ENCODE measurements at regions not wholly inside any gene's neighbourhood (a gene's known extent, or its start where the extent isn't known, plus 50 kb on each side); places are given as distances from the start of the nearest gene placed in this dataset.
A peak's percentile ranks its signal among the peaks of the same experiment; 100 is the strongest.

DNA sequence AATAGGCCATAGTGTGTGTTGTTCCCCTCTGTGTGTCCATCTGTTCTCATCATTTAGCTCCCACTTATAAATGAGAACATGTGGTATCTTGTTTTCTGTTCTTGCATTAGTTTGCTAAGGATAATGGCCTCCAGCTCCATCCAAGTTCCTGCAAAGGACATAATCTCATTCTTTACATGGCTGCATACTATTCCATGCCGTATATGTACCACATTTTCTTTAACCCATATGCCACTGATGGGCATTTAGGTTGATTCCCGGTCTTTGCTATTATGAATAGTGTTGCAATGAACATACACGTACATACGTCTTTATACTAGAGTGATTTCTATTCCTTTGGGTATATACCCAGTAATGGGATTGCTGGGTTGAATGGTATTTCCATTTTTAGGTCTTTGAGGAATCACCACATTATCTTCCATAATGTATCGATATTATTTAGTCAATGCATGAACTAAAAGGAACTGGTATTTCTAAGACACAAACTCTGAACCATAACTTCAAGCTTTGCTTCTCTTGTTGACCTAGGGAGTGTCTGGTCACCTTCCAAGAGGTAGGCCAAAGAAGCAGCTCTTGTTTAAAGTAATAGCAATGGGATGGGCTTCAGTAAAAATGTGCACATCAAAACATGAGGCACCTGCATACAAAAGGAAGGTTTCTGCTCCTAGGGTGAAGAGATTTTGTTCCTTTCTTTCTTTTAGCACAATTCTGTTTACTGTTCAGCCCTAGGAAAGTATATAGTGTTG, 343.0 kb upstream of the ARID1B start:
- Histone ChIP-seq H3K27me3 (ENCODE audit: insufficient read depth, poor library complexity, severe bottlenecking) (no peaks in the 10 kb centered on the region), H3K4me1 (ENCODE audit: insufficient read depth, poor library complexity, severe bottlenecking) (no peaks in the 10 kb centered on the region), H3K9me3 (ENCODE audit: severe bottlenecking) (no peaks in the 10 kb centered on the region), H3K36me3 (ENCODE audit: low read depth) (no peaks in the 10 kb centered on the region), H3K4me3 (ENCODE audit: severe bottlenecking) (no peak overlapping the region), H3K27ac (ENCODE audit: poor library complexity, severe bottlenecking) (no peak overlapping the region)
- ATAC-seq (ENCODE audit: low read depth): no peak
- no peak for DNase-seq (ENCODE audit: low spot score)
- TF ChIP-seq, protein P1, sequence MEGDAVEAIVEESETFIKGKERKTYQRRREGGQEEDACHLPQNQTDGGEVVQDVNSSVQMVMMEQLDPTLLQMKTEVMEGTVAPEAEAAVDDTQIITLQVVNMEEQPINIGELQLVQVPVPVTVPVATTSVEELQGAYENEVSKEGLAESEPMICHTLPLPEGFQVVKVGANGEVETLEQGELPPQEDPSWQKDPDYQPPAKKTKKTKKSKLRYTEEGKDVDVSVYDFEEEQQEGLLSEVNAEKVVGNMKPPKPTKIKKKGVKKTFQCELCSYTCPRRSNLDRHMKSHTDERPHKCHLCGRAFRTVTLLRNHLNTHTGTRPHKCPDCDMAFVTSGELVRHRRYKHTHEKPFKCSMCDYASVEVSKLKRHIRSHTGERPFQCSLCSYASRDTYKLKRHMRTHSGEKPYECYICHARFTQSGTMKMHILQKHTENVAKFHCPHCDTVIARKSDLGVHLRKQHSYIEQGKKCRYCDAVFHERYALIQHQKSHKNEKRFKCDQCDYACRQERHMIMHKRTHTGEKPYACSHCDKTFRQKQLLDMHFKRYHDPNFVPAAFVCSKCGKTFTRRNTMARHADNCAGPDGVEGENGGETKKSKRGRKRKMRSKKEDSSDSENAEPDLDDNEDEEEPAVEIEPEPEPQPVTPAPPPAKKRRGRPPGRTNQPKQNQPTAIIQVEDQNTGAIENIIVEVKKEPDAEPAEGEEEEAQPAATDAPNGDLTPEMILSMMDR (IDR thresholded peaks at IDR 0.05; ENCODE audit: poor library complexity, severe bottlenecking): no peak

DNA sequence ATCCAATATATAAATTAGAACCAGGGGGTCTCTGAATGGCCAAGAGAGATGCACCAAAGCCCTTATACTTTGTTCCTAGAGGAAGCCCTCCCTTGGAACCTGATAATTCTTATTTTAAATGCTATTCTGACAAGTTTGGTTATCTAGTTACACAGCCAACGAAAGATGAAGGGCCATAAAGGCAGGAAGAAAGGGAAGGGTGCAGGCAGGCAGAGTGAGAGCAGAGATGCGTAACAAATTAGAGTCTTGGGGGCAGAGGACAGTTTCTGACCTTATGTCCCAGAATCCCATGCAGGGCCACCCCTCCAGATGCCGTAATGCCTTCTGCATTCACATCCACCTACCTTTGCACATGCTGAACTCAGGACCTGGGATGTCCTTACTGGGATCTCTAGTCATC, 344.6 kb upstream of the ARID1B start:
- Histone ChIP-seq H3K9me3 (ENCODE audit: severe bottlenecking) (no peaks in the 10 kb centered on the region), H3K4me3 (ENCODE audit: severe bottlenecking) (no peak overlapping the region), H3K36me3 (ENCODE audit: low read depth) (no peaks in the 10 kb centered on the region), H3K27me3 (ENCODE audit: insufficient read depth, poor library complexity, severe bottlenecking) (no peaks in the 10 kb centered on the region), H3K27ac (ENCODE audit: poor library complexity, severe bottlenecking) (no peak overlapping the region), H3K4me1 (ENCODE audit: insufficient read depth, poor library complexity, severe bottlenecking) (peaks cover 6% of the 10 kb centered on the region)
- TF ChIP-seq, protein P1 (IDR thresholded peaks at IDR 0.05; ENCODE audit: poor library complexity, severe bottlenecking): no peak
- DNase-seq (ENCODE audit: low spot score) (no peak), ATAC-seq (ENCODE audit: low read depth) (no peak)

DNA sequence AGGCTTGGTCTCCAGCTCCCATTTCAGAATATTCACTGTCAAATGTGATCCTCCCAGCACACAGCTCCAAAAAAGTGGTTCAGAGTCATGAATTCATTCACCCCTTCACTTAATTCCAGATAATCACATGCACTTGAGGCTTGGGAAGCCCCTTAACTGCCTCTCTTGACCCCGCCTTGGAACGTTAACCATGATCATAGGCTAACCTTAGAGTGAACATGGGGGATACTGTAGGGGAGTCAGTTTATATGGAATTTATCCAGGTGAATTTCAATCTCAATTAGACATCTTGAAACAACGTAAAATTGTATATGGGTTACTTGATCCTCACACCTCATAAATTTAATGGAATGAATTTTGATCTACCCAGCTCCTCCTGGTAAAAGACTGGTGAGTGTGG, 346.8 kb upstream of the ARID1B start:
- no peak for ATAC-seq (ENCODE audit: low read depth)
- TF ChIP-seq, protein P1 (IDR thresholded peaks at IDR 0.05; ENCODE audit: poor library complexity, severe bottlenecking): no peak
- Histone ChIP-seq H3K4me3 (ENCODE audit: severe bottlenecking) (no peak overlapping the region), H3K27ac (ENCODE audit: poor library complexity, severe bottlenecking) (no peak overlapping the region), H3K36me3 (ENCODE audit: low read depth) (no peaks in the 10 kb centered on the region), H3K9me3 (ENCODE audit: severe bottlenecking) (no peaks in the 10 kb centered on the region), H3K4me1 (ENCODE audit: insufficient read depth, poor library complexity, severe bottlenecking) (peaks cover 10% of the 10 kb centered on the region), H3K27me3 (ENCODE audit: insufficient read depth, poor library complexity, severe bottlenecking) (no peaks in the 10 kb centered on the region)
- DNase-seq (ENCODE audit: low spot score): no peak

DNA sequence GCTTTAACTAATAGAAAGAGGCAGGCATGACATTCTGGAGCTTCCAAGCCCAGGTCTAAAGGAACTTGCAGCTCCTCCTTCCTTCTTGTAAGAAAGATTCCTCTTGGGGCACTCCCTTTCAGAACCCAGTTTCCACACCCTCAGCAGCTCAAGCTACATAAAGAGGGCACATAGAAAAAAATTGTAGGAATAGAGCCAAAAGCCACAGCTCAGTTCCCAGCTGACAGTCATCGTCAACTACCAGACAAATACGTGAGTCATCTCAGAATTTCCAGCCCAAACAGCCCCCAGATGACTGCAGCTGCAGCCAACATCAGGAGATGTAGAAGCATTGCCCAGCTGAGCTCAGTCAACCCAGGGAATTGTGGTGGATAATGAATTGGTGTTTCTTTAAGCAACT, 349.8 kb upstream of the ARID1B start:
- Histone ChIP-seq H3K4me1 (ENCODE audit: insufficient read depth, poor library complexity, severe bottlenecking) (peaks cover 10% of the 10 kb centered on the region), H3K9me3 (ENCODE audit: severe bottlenecking) (no peaks in the 10 kb centered on the region), H3K27ac (ENCODE audit: poor library complexity, severe bottlenecking) (peak overlapping the region; percentile 35), H3K36me3 (ENCODE audit: low read depth) (no peaks in the 10 kb centered on the region), H3K4me3 (ENCODE audit: severe bottlenecking) (no peak overlapping the region), H3K27me3 (ENCODE audit: insufficient read depth, poor library complexity, severe bottlenecking) (no peaks in the 10 kb centered on the region)
- peak; percentile 97 for ATAC-seq (ENCODE audit: low read depth)
- TF ChIP-seq, protein P1 (IDR thresholded peaks at IDR 0.05; ENCODE audit: poor library complexity, severe bottlenecking): no peak
- no peak for DNase-seq (ENCODE audit: low spot score)

DNA sequence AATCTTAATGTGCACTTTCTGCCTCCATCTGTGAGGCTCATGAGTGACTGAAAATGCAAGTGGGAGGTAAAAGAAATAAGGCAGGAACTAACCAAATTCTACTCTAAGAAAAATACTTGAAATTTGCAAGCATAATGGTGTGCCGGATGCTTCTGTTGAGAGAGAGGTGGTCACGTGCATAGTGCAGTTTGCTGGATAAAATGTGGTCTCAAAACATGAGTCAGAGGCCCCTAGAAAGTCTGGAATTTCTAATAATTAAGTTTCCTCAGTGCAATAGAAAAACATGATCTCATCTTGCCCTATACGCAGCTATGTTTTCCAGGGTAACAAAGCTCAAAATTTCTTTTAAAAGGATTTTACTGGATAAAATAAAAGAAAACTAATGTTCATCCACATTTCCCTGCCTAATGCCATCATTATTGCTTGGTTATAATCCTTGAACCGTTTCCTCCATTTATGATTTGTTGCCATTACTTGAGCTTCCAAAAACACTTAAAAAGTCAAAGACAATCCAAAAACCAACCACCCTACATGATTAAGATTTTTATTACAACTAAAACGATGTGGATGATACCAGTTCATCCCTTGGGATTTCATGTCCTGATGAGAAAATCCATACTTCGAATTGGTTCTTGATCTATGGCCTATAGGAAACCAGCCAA, 351.7 kb upstream of the ARID1B start:
- ATAC-seq (ENCODE audit: low read depth): no peak
- no peak for DNase-seq (ENCODE audit: low spot score)
- H3K9me3 ChIP-seq (ENCODE audit: severe bottlenecking): no peaks in the 10 kb centered on the region

More for the DNA sequence above, 351.7 kb upstream of the ARID1B start:
- no peak overlapping the region for H3K4me3 ChIP-seq (ENCODE audit: severe bottlenecking)
- no peak overlapping the region for H3K27ac ChIP-seq (ENCODE audit: poor library complexity, severe bottlenecking)
- H3K27me3 ChIP-seq (ENCODE audit: insufficient read depth, poor library complexity, severe bottlenecking): no peaks in the 10 kb centered on the region
- TF ChIP-seq, protein P1 (IDR thresholded peaks at IDR 0.05; ENCODE audit: poor library complexity, severe bottlenecking): no peak
- H3K36me3 ChIP-seq (ENCODE audit: low read depth): no peaks in the 10 kb centered on the region
- H3K4me1 ChIP-seq (ENCODE audit: insufficient read depth, poor library complexity, severe bottlenecking): peaks cover 10% of the 10 kb centered on the region

Data from RWPE2 (cell line).